Thoracic aorta (tissue), 2 donors: ENCODE measurements at regions not wholly inside any gene's neighbourhood (a gene's known extent, or its start where the extent isn't known, plus 50 kb on each side); places are given as distances from the start of the nearest gene placed in this dataset.

Experiments used
- ATAC-seq: fragments of 150-250 bp; one replicate; pipeline ENCODE4 v1.8.0; 2017; ENCODE audit warnings: low read depth; ENCODE audit not compliant: insufficient number of reproducible peaks, low FRiP score
- DNase-seq: peaks from one replicate; pipeline ENCODE4 v3.0.0-alpha.2; 2020; ENCODE audit warnings: low spot score
- H3K27ac ChIP-seq, 2 donors: fragments of 200-600 bp; sonication (generic); 1 replicate in 1 of 2; 2 replicates in 1 of 2; pipeline ENCODE4 v1.5.1; 2016; ENCODE audit warnings: mild to moderate bottlenecking in 2 of 2, moderate library complexity in 2 of 2
- H3K27me3 ChIP-seq: fragments of 200-600 bp; sonication (generic); replicated peaks from 2 replicates; pipeline ENCODE4 v1.6.0; 2016; ENCODE audit warnings: mild to moderate bottlenecking; ENCODE audit not compliant: insufficient read depth
- H3K36me3 ChIP-seq: fragments of 200-600 bp; sonication (generic); one replicate; pipeline ENCODE4 v1.5.1; 2016
- H3K4me1 ChIP-seq, 2 donors: fragments of 200-600 bp; sonication (generic); 1 replicate in 1 of 2; 2 replicates in 1 of 2; pipeline versions ENCODE4 v1.5.1 to v1.6.0; 2016; ENCODE audit warnings: low read depth in 2 of 2, mild to moderate bottlenecking in 1 of 2; ENCODE audit not compliant: control insufficient read depth in 1 of 2
- H3K4me3 ChIP-seq: fragments of 200-600 bp; sonication (generic); 2 replicates; pipeline ENCODE4 v1.5.1; 2016; ENCODE audit warnings: mild to moderate bottlenecking
- H3K9me3 ChIP-seq: fragments of 200-600 bp; sonication (generic); 2 replicates; pipeline ENCODE4 v1.5.1; 2016
- CTCF ChIP-seq: fragments of 200-600 bp; sonication (generic); IDR thresholded peaks from one replicate; pipeline ENCODE4 v1.5.1; 2019; ENCODE audit warnings: antibody characterized with exemption

DNA sequence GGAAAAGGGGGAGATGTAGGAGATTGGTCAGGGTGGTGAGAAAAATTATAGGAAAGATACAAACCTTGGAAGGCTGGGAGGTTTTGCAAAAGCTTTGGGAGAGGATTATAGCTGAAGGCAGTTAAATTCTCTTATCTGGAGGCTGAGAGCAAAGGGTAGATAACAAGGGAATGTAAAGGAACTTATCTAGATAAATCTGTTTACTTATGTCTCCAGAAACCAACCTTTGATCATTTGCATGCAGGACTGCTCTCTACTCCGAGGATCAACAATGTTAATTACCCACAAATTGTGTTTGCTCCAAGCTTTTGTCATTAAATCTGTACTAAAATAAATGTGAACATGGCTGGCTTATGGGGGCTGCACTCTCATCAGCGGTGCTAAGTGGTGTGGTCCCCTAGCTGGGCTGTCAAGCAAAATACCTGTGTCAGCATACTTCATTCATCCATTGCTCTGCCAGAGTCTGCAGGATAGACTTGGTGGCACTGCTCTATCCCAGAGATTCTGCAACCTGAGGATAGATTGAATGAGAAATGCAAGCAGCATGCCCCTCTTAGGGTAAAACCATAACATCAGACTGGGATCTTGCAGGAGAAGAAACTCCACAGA, 1599.2 kb upstream of the TENM4 start:
- H3K9me3 ChIP-seq, result no peaks in the 10 kb centered on the region
- no peak overlapping the region for H3K4me3 ChIP-seq
- no peaks in the 10 kb centered on the region for H3K4me1 ChIP-seq
- no peaks in the 10 kb centered on the region for H3K36me3 ChIP-seq
- no peak for TF ChIP-seq CTCF
- no peaks in the 10 kb centered on the region for H3K27me3 ChIP-seq
- ATAC-seq, result no peak
- no peak overlapping the region for H3K27ac ChIP-seq
- DNase-seq, result no peak

DNA sequence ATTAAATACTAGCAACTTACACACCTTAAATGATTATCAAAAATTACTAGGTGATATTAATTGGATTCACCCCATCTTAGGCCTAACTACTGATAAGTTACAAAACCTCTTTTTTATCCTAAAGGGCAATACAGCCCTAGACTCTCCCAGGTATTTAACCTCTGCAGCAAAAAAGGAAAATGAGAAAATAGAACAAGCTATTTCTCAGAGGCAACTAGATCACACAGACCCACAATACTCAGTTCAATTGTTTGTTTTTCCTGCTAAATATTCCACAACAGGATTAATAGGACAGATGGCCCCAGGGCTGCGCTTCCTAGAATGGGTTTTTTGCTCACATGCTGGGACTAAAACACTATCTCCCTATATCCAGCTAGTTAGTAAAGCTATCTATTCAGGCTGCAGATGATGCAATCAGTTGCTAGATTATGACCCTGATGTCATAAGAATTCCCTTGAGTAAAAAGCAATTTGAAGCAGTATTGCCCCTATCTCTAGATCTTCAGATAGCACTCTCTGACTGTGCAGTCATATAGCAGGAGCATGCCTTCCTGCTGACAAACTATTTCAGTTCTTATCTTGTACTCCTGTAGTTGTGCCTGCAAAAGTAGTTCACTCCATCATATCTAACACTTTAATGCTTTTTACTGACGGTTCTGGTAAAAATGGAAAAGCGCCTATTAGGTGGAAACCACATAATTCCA, 1595.5 kb upstream of the TENM4 start:
- Histone ChIP-seq H3K9me3 (no peaks in the 10 kb centered on the region), H3K27me3 (no peaks in the 10 kb centered on the region), H3K4me1 (no peaks in the 10 kb centered on the region), H3K4me3 (no peak overlapping the region), H3K36me3 (no peaks in the 10 kb centered on the region), H3K27ac (no peak overlapping the region)
- TF ChIP-seq CTCF, result no peak
- ATAC-seq (no peak), DNase-seq (no peak)

GRCh38 chr11:81033779-81034540, 1593.1 kb upstream of the TENM4 start:
- ATAC-seq, result no peak
- Histone ChIP-seq H3K27ac (no peak overlapping the region), H3K27me3 (no peaks in the 10 kb centered on the region), H3K4me3 (no peak overlapping the region), H3K9me3 (no peaks in the 10 kb centered on the region), H3K36me3 (no peaks in the 10 kb centered on the region), H3K4me1 (no peaks in the 10 kb centered on the region)
- DNase-seq, result no peak
- TF ChIP-seq CTCF, result no peak

DNA sequence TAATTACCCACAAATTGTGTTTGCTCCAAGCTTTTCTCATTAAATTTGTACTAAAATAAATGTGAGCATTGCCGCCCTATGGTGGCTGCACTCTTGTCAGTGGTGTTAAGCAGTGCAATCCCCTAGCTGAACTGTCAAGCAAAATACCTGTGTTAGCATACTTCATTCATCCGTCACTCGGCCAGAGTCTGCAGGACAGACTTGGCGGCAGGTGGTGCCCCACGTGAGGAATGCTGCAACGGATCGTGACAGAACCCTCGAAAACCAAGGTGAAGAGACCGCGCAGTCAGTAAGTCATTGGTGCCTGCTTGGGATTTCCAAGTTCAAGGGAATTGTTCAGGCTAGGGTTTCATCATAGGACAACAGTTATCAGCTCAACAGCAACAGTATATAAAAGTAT, 1592.1 kb upstream of the TENM4 start:
- TF ChIP-seq CTCF, result no peak
- H3K27ac ChIP-seq, result no peak overlapping the region
- no peaks in the 10 kb centered on the region for H3K9me3 ChIP-seq
- ATAC-seq, result no peak
- H3K4me1 ChIP-seq, result no peaks in the 10 kb centered on the region
- H3K4me3 ChIP-seq, result no peak overlapping the region
- DNase-seq, result no peak
- no peaks in the 10 kb centered on the region for H3K27me3 ChIP-seq
- H3K36me3 ChIP-seq, result no peaks in the 10 kb centered on the region

GRCh38 chr11:81030186-81030585, 1589.4 kb upstream of the TENM4 start:
- no peak for DNase-seq
- Histone ChIP-seq H3K27me3 (no peaks in the 10 kb centered on the region), H3K4me1 (no peaks in the 10 kb centered on the region), H3K27ac (no peak overlapping the region), H3K9me3 (no peaks in the 10 kb centered on the region), H3K36me3 (no peaks in the 10 kb centered on the region), H3K4me3 (no peak overlapping the region)
- no peak for ATAC-seq
- no peak for TF ChIP-seq CTCF
